Fibroblast of the aortic adventitia (primary cell): ENCODE measurements at regions not wholly inside any gene's neighbourhood (a gene's known extent, or its start where the extent isn't known, plus 50 kb on each side); places are given as distances from the start of the nearest gene placed in this dataset.

Experiments used
- DNase-seq: peaks from one replicate; pipeline ENCODE4 v3.0.0-alpha.2; 2010; ENCODE audit warnings: low read depth
- H3K4me3 ChIP-seq: 2 replicates; pipeline ENCODE4 v1.5.1; 2011; ENCODE audit warnings: low read depth, mild to moderate bottlenecking, control low read depth, low read length, moderate library complexity
- CTCF ChIP-seq: IDR thresholded peaks from 2 replicates; pipeline ENCODE4 v1.5.1; 2011; ENCODE audit warnings: mild to moderate bottlenecking, low read length, control low read depth, inconsistent platforms; ENCODE audit not compliant: insufficient read depth

- TF ChIP-seq CTCF, result no peak
- H3K4me3 ChIP-seq, result no peak overlapping the region
- DNase-seq, result peak; percentile 44
Observed at GRCh38 chr11:105236664-105237063, 97.1 kb upstream of the CARD18 start.

DNA sequence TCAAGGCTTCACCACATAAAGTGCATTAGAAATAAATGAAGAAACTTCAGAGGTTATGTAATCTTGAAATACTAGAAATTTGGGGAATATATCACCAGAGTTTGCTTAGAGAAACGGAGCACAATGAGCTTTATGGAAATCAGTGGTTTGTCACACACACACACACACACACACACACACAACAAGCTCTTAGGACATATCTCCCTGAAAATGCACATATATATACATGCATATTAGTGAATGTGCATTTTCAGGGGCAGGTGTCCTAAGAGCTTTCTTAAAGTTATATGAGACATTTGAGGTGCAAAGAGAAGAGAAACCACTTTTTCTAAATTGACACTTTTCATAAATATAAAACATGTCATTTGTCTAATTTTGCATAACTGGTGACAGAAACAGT is 93.7 kb upstream of the CARD18 start:
- no peak for TF ChIP-seq CTCF
- H3K4me3 ChIP-seq, result no peak overlapping the region
- no peak for DNase-seq

GRCh38 chr11:105232021-105232420 is 92.5 kb upstream of the CARD18 start:
- TF ChIP-seq CTCF, result no peak
- no peak for DNase-seq

DNA sequence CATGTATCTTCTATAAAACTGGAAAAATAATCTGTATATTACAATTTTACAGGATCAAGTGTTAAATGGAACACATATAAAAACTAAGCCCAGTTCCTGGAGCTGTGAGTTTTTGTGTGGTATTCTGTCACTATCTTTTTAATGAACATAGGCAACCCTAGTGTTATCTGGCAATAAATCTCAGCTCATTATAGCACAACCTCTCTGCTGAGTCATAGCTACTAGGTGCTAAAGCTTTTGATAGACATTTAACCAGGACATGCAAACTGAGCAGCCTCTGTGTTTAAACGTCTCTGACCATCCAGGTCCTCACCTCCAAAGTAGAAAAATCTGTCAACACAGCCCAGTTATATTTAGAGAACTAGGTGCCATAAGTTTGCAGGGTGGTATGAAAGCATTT is 91.0 kb upstream of the CARD18 start:
- no peak for DNase-seq
- TF ChIP-seq CTCF, result no peak
- H3K4me3 ChIP-seq, result no peak overlapping the region

More at GRCh38 chr11:105232021-105232420, 92.5 kb upstream of the CARD18 start:
- H3K4me3 ChIP-seq, result no peak overlapping the region

- TF ChIP-seq CTCF, result no peak
- H3K4me3 ChIP-seq, result no peak overlapping the region
- no peak for DNase-seq
Observed at GRCh38 chr11:105229761-105230160, 90.2 kb upstream of the CARD18 start.

- peak; percentile 85 for DNase-seq
- H3K4me3 ChIP-seq, result no peak overlapping the region
- TF ChIP-seq CTCF, result no peak
Observed at GRCh38 chr11:105229257-105229656, 89.7 kb upstream of the CARD18 start.

DNA sequence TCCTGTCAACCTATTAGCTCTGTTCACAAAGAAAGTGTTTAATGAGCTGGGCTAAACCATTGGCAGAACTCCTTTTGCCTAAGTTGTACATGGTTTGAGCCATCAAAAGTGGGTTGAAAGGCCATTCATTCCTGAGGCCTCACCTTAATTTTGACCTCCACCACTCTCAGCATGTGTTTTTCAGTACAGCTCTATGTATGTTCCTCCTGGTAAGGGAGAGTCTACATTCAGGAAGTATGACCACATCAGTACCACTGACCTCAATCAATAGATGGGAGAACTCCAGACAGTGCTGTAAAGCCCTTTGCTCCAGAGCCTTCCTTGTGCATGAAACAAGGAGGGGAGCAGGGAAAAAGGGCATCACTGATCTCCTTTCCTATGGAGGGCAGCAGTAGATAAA is 87.8 kb upstream of the CARD18 start:
- DNase-seq, result no peak
- no peak for TF ChIP-seq CTCF
- H3K4me3 ChIP-seq, result no peak overlapping the region
